ENCODE measurements at regions not wholly inside any gene's neighbourhood (a gene's known extent, or its start where the extent isn't known, plus 50 kb on each side); places are given as distances from the start of the nearest gene placed in this dataset.
"Not testable (repeated sequence)": the region's sequence is repeated elsewhere in the genome, so short reads cannot be mapped to it uniquely, and the experiment has no call there.

- DNase-seq; H3K9me3 ChIP-seq; H3K27me3 ChIP-seq; H3K36me3 ChIP-seq; H3K4me1 ChIP-seq; H3K4me3 ChIP-seq; ATAC-seq (ENCODE audit: low FRiP score in 2 of 2); H3K27ac ChIP-seq: not testable (repeated sequence)
- WGBS, 2 donors, result no CpG with 5 or more reads among the region's 2 CpGs
Observed at GRCh38 chr1:146459939-146460338, 231.1 kb upstream of the NOTCH2NLA start.

GRCh38 chr1:146459308-146459707 is 230.5 kb upstream of the NOTCH2NLA start:
- not testable (repeated sequence) for H3K4me3 ChIP-seq

DNA sequence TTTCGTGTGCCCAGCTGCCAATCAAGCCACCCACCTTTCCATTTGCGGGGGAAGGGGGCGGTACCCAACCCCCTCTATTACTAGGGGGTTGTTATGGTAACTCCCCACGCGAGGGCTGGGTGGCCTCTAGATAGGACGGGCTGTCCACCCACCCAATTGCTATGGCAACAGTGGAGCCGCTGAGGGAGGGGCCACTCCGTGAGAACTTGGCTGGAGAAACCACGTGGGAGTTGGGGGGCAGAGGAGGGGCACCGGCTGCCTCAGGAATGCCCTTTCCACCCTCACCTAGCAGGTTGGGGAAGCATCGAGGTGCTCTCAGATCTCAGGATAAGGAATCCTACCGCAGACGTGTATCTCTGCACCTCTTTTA is 220.0 kb upstream of the NOTCH2NLA start:
- H3K27me3 ChIP-seq; DNase-seq; H3K9me3 ChIP-seq; H3K36me3 ChIP-seq; H3K4me3 ChIP-seq; ATAC-seq (ENCODE audit: low FRiP score in 2 of 2); H3K4me1 ChIP-seq; H3K27ac ChIP-seq: not testable (repeated sequence)
- WGBS, 2 donors, result 22% methylated on average over 3 of the region's 13 CpGs; no CpG with 5 or more reads in 1 of the 2 donors

More at GRCh38 chr1:146459308-146459707, 230.5 kb upstream of the NOTCH2NLA start:
- not testable (repeated sequence) for H3K9me3 ChIP-seq; DNase-seq; H3K36me3 ChIP-seq; H3K27me3 ChIP-seq; H3K4me1 ChIP-seq; ATAC-seq (ENCODE audit: low FRiP score in 2 of 2); H3K27ac ChIP-seq
- 64 to 86% methylated on average over 2 to 4 of the region's 5 CpGs for WGBS, 2 donors

GRCh38 chr1:146448212-146448876 is 219.5 kb upstream of the NOTCH2NLA start:
- DNase-seq, result peak in 1 of 2 donors; percentile 27
- H3K9me3 ChIP-seq; H3K36me3 ChIP-seq; H3K27me3 ChIP-seq; H3K4me1 ChIP-seq; H3K27ac ChIP-seq; H3K4me3 ChIP-seq; ATAC-seq (ENCODE audit: low FRiP score in 2 of 2): not testable (repeated sequence)
- TF ChIP-seq, protein P1, sequence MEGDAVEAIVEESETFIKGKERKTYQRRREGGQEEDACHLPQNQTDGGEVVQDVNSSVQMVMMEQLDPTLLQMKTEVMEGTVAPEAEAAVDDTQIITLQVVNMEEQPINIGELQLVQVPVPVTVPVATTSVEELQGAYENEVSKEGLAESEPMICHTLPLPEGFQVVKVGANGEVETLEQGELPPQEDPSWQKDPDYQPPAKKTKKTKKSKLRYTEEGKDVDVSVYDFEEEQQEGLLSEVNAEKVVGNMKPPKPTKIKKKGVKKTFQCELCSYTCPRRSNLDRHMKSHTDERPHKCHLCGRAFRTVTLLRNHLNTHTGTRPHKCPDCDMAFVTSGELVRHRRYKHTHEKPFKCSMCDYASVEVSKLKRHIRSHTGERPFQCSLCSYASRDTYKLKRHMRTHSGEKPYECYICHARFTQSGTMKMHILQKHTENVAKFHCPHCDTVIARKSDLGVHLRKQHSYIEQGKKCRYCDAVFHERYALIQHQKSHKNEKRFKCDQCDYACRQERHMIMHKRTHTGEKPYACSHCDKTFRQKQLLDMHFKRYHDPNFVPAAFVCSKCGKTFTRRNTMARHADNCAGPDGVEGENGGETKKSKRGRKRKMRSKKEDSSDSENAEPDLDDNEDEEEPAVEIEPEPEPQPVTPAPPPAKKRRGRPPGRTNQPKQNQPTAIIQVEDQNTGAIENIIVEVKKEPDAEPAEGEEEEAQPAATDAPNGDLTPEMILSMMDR (IDR thresholded peaks at IDR 0.05), result peak in 1 of 6 experiments; percentile 14
- WGBS, 2 donors, result 17 to 24% methylated on average over 4 of the region's 4 CpGs

- peak in 1 of 2 donors; percentile 36 for DNase-seq
- H3K27ac ChIP-seq; H3K27me3 ChIP-seq; ATAC-seq (ENCODE audit: low FRiP score in 2 of 2); H3K4me1 ChIP-seq; H3K36me3 ChIP-seq; H3K9me3 ChIP-seq: not testable (repeated sequence)
- TF ChIP-seq, protein P1 (IDR thresholded peaks at IDR 0.05), result peak in 1 of 6 experiments; percentile 13
- H3K4me3 ChIP-seq, result peak overlapping the region in 3 of 4 donors; percentile 35 to 47 (median 44)
- 1 to 5% methylated on average over 13 to 17 of the region's 23 CpGs for WGBS, 2 donors
Observed at GRCh38 chr1:146443871-146444222, 215.0 kb upstream of the NOTCH2NLA start.

DNA sequence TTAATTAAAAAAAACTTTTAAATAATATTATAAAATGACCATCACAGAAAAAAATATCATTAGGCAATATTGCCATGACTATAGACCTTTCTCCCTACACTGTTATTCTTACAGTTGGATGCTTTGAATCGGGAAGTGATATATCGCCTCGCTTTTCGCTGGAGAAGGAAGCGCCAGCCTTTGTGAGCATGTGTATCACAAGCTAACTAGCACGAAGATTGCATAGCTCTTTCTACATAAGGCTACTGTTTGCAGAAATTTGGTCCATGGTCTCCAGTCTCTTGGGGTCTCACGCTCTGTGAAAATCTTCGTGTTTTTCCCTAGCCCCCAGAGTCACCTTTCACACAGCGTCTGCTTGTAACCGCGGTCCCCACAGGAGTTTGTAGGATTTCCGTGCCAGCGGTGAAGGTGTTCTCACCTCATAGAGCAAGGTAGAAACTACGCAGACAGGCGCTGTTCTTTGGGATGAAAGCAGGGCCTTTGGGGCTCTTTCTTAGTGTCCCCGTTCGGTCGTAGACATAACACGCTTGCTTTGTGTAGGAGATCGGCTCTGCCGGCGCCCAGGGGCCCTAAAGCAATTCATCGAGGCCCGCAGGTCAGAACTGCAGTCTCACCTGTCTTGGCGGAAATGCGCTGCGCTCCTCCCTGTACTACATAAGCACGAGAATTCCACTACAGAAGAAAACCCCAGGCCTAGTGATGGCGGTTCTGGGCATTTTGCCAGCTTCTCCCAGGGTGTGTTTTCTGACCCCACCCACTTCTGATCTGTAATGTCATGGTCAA is 214.5 kb upstream of the NOTCH2NLA start:
- not testable (repeated sequence) for DNase-seq; H3K27me3 ChIP-seq; H3K27ac ChIP-seq; H3K36me3 ChIP-seq; ATAC-seq (ENCODE audit: low FRiP score in 2 of 2); H3K9me3 ChIP-seq; H3K4me1 ChIP-seq
- peak overlapping the region in 1 of 4 donors; percentile 35 for H3K4me3 ChIP-seq
- WGBS, 2 donors, result 64 to 90% methylated on average over 8 to 15 of the region's 29 CpGs

GRCh38 chr1:146438543-146438942 is 209.7 kb upstream of the NOTCH2NLA start:
- not testable (repeated sequence) for ATAC-seq (ENCODE audit: low FRiP score in 2 of 2); H3K4me3 ChIP-seq; H3K27ac ChIP-seq; DNase-seq; H3K9me3 ChIP-seq; H3K27me3 ChIP-seq; H3K36me3 ChIP-seq; H3K4me1 ChIP-seq
- WGBS, 2 donors, result 80% methylated on average over 1 of the region's 6 CpGs; no CpG with 5 or more reads in 1 of the 2 donors

GRCh38 chr1:146416642-146417041 is 187.8 kb upstream of the NOTCH2NLA start:
- 83 to 90% methylated on average over 1 of the region's 1 CpG for WGBS, 2 donors
- H3K27ac ChIP-seq; H3K4me1 ChIP-seq; H3K27me3 ChIP-seq; DNase-seq; ATAC-seq (ENCODE audit: low FRiP score in 2 of 2); H3K9me3 ChIP-seq; H3K36me3 ChIP-seq; H3K4me3 ChIP-seq: not testable (repeated sequence)

DNA sequence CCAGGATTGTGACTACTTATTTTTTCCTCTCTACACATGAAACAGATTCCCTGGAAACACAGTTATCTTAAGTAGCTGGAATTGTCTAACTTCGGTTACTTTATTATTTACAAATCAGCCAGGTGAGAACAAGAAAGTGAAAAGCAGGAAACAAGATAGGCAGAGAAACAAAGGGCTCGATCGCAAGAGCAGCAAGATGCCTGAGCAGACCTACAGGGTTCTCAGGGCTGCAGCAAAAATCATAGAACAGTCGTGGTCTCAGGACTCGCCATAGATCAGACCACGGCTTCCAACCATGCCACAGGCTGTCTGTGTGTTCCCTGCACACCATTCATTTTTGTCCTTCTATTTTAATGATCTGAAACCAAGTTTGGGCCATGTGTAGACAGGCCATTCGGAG is 186.2 kb upstream of the NOTCH2NLA start:
- H3K27ac ChIP-seq; H3K4me3 ChIP-seq; H3K9me3 ChIP-seq; DNase-seq; H3K27me3 ChIP-seq; ATAC-seq (ENCODE audit: low FRiP score in 2 of 2); H3K36me3 ChIP-seq; H3K4me1 ChIP-seq: not testable (repeated sequence)
- 66 to 85% methylated on average over 4 to 5 of the region's 7 CpGs for WGBS, 2 donors

DNA sequence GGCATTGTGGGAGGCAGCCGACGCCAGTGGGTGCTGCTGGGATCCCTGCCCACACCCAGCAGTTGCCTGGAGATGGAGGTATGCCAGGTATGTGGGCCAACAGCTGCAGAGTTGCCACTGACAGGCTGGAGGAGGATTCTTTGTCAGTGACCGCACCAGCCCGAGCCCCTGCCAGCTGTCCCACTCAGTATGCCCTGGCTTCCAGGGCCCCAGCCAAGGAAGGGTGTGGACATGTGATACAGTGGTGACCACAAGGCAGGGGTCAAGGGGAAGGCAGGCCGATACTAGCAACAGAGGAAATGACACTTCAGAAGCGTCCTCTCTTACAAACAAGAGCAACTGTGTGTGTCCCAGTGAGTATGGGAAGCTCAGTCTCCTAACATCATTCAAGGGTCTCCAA is 185.1 kb upstream of the NOTCH2NLA start:
- H3K4me1 ChIP-seq; H3K9me3 ChIP-seq; H3K27me3 ChIP-seq; H3K4me3 ChIP-seq; ATAC-seq (ENCODE audit: low FRiP score in 2 of 2); H3K36me3 ChIP-seq: not testable (repeated sequence)
- H3K27ac ChIP-seq, result peak overlapping the region in 1 of 4 donors; percentile 61
- DNase-seq, result peak; percentile 18 to 44
- no CpG with 5 or more reads among the region's 6 CpGs for WGBS, 2 donors

All from upper lobe of left lung (tissue), 6 donors.